Stimulated activated effector memory CD8-positive, alpha-beta T cell treated with anti-CD3 and anti-CD28 coated beads, Interleukin-12 subunit alpha, Interleukin-12 subunit beta, amount 100 ng/mL, for 72 hours (primary cell): ENCODE measurements at regions not wholly inside any gene's neighbourhood (a gene's known extent, or its start where the extent isn't known, plus 50 kb on each side); places are given as distances from the start of the nearest gene placed in this dataset.
"Not testable (repeated sequence)": the region's sequence is repeated elsewhere in the genome, so short reads cannot be mapped to it uniquely, and the experiment has no call there.

Experiments
- ATAC-seq: fragments of 150-1000 bp; cut with Tn5 transposase; 2 replicates; pipeline ENCODE4 v1.10.0; 2021
- DNase-seq, 2 donors: peaks; one replicate each; pipeline ENCODE4 v3.0.0; 2021 to 2022; ENCODE audit warnings: low spot score in 2 of 2
- H3K27ac Mint-ChIP-seq: one replicate; pipeline ENCODE4 v1.8.0; 2022; ENCODE audit warnings: mild to moderate bottlenecking, mixed read lengths
- H3K36me3 Mint-ChIP-seq: one replicate; pipeline ENCODE4 v1.8.0; 2022; ENCODE audit warnings: mild to moderate bottlenecking, mixed read lengths
- H3K4me1 Mint-ChIP-seq: one replicate; pipeline ENCODE4 v1.8.0; 2022; ENCODE audit warnings: mixed read lengths
- H3K4me3 Mint-ChIP-seq: one replicate; pipeline ENCODE4 v1.8.0; 2022; ENCODE audit warnings: mild to moderate bottlenecking, mixed read lengths
- H3K9me3 Mint-ChIP-seq: one replicate; pipeline ENCODE4 v1.8.0; 2022; ENCODE audit warnings: mixed read lengths

DNA sequence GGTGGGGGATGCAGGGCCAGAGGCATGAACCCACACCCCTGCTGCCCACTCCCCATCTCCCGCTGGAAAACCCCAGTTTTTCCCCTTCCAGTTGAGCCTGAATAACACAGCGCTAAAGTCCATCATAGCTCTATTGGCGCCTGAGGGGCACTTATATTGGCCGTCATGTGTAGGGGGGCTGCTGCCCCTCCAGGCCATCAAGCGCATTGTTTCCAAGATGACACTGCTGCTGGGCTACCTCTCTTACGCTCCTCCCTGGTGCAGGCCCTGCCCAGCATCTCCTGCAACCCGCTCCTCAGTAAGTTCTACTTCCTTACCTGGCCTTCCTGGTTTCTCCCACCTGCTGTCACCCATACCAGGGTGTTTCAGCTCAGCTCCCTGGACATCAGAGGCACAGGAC is 205.0 kb upstream of the RPL34 start:
- DNase-seq (no peak), ATAC-seq (peak; percentile 14)
- H3K27ac Mint-ChIP-seq, result no peak overlapping the region
- H3K36me3 Mint-ChIP-seq, result no peaks in the 10 kb centered on the region
- H3K9me3 Mint-ChIP-seq, result no peaks in the 10 kb centered on the region
- H3K4me3 Mint-ChIP-seq, result no peak overlapping the region
- no peaks in the 10 kb centered on the region for H3K4me1 Mint-ChIP-seq

DNA sequence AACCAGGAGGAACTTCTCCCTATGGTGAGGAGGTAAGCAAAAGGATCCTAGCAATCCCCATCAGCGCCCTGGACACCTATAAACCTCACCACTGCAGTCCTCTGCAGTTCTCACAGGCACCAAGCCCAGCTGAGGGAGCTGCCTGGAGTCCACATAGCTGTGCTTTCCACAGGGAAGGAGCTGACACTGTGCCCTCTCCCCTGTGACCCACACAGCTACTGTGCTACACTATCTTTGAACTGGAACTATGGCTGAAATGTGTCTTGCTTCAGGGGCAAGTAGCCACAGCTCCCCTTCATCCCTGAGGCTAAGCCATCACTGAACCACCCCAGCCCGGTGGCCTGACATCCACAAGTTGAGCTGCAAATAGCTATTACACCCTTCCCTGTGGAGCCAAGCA is 208.5 kb upstream of the RPL34 start:
- Mint-ChIP-seq H3K9me3 (no peaks in the 10 kb centered on the region), H3K4me3 (no peak overlapping the region), H3K27ac (no peak overlapping the region), H3K36me3 (no peaks in the 10 kb centered on the region), H3K4me1 (no peaks in the 10 kb centered on the region)
- no peak for ATAC-seq
- no peak for DNase-seq

DNA sequence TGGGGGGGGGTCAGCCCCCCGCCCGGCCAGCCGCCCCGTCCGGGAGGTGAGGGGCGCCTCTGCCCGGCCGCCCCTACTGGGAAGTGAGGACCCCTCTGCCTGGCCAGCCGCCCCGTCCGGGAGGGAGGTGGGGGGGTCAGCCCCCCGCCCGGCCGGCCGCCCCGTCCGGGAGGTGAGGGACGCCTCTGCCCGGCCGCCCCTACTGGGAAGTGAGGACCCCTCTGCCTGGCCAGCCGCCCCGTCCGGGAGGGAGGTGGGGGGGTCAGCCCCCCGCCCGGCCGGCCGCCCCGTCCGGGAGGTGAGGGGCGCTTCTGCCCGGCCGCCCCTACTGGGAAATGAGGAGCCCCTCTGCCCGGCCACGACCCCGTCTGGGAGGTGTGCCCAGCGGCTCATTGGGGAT is 210.7 kb upstream of the RPL34 start:
- ATAC-seq, H3K4me1 Mint-ChIP-seq, H3K4me3 Mint-ChIP-seq, H3K9me3 Mint-ChIP-seq, H3K36me3 Mint-ChIP-seq, H3K27ac Mint-ChIP-seq, DNase-seq: not testable (repeated sequence)

DNA sequence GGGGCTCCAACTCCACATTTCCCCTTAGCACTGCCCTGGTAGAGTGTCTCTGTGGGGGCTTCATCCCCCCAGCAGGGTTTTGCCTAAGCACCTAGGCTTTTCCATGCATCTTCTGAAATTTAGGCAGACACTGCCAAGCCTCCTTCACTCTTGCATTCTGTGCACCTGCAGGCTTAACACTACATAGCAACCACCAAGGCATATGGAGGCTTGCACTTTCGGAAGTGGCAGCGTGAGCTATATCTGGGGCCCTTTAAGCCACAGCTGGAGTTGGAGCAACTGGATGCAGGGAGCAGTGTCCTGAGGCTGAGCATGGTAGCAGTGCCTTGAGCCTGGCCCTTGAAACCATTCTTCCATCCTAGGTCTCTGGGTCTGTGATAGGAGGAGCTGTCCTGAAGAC is 214.8 kb upstream of the RPL34 start:
- ATAC-seq (no peak), DNase-seq (no peak)
- no peaks in the 10 kb centered on the region for H3K9me3 Mint-ChIP-seq
- H3K4me3 Mint-ChIP-seq, result no peak overlapping the region
- H3K27ac Mint-ChIP-seq, result no peak overlapping the region
- no peaks in the 10 kb centered on the region for H3K4me1 Mint-ChIP-seq
- no peaks in the 10 kb centered on the region for H3K36me3 Mint-ChIP-seq

DNA sequence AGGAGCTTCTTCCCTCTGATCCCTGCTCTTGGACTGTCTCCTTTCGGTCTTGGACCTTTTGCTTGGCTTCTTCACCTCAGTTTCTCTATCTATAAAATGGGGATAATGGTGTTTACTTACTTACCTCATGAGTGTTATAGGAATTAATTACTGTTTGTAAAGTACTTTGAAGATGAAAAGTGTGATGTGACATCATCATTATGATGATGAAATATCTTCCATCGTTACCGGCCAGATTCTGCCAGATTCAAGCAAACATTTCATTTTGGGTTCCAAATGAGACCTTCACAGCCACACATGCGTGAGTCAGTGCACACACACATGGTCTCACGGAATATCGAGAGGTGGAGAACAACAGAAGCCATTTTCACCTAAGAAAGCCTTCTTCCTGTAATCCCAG is 220.1 kb upstream of the RPL34 start:
- no peak for ATAC-seq
- Mint-ChIP-seq H3K36me3 (no peaks in the 10 kb centered on the region), H3K4me3 (no peak overlapping the region), H3K9me3 (no peaks in the 10 kb centered on the region), H3K4me1 (no peaks in the 10 kb centered on the region), H3K27ac (no peak overlapping the region)
- DNase-seq, result no peak

DNA sequence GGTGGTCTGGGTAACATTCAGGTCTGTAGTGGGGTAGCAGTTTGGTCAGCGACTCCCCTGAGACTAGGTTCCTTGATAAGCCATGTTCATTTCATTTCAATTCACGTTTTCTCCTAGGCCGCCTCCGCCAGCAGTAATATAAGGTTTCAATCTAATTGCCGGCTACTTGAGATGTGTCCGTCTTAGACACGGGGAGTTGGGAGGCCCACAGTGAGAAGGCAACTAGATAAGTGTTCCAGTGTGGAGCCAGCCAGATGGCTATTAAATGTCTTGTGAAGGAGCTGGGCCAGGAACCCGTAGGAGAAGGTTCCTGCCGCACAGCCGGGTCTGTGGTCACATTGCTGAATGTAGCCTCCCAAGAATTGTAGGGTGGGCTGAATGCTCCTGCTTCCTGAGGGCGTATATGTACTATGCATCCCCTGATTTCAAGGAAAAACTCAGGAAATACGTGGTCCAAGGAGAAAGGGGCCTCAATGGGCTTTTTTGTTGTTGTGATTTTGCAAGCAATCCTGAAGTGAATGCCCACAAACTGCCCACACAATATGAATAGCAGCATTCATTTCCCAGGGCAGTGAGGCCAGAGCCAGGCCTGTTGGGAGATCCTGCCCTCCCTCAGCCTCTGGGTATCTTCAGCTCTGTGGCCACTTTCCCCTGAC is 220.6 kb upstream of the RPL34 start:
- ATAC-seq (no peak), DNase-seq (no peak)
- Mint-ChIP-seq H3K27ac (no peak overlapping the region), H3K9me3 (no peaks in the 10 kb centered on the region), H3K4me1 (no peaks in the 10 kb centered on the region), H3K36me3 (no peaks in the 10 kb centered on the region), H3K4me3 (no peak overlapping the region)

DNA sequence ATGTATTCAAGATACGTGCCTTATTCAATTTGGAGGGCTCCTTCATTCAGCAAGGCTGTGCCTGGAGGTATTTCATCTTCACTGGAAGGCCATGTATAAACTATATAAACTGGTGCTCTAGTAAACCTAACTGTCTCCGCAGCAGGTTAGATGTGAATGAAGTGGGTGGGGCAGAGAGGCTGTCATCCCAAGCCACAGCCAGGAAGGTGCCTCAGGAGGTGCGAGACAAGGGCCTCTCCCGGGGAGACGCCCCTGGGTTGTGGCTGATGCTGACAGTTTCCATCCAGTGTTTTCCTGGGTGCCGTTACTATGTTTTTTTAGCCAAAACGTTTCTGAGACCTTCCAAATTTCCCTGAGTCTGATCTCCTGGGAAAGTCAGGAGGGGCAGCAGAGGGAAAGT is 221.5 kb upstream of the RPL34 start:
- no peaks in the 10 kb centered on the region for H3K9me3 Mint-ChIP-seq
- no peak overlapping the region for H3K4me3 Mint-ChIP-seq
- H3K4me1 Mint-ChIP-seq, result no peaks in the 10 kb centered on the region
- DNase-seq, result no peak
- no peak for ATAC-seq
- no peaks in the 10 kb centered on the region for H3K36me3 Mint-ChIP-seq
- no peak overlapping the region for H3K27ac Mint-ChIP-seq

DNA sequence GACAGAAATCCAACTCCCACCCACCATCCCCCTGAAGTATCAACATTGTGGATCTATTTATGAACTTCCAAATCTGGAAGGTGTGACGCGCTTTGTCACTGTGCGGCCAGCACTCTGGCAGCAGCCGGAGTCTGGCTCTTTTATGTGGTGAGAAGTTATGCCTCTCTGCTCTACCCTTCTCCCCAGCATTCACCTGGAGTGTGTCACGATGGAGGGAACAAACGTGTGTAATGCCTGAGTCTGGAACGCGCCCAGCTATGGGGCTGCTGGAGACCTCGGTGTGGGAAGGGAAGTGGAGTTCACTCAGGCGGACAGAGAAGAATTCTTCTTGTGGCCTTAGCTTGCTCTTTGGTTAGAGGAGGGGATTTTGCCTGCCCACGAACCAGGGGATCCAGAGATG is 222.1 kb upstream of the RPL34 start:
- DNase-seq (no peak), ATAC-seq (no peak)
- Mint-ChIP-seq H3K4me1 (no peaks in the 10 kb centered on the region), H3K9me3 (no peaks in the 10 kb centered on the region), H3K27ac (no peak overlapping the region), H3K36me3 (no peaks in the 10 kb centered on the region), H3K4me3 (no peak overlapping the region)

DNA sequence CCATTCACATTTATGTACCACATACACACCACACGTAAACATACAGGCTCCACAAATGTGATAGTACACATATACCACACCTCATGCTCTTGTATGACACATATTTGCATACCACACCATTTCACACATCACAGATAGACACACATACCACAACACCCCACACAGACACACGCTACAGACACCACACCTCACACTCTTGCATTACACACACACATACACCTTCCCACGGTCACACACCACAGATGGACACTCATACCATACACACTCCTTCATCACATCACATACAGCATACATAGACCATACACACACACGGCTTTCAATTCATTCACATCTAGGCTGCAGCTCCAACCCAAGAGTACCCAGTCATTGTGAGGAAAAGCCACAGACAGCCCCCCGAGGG is 222.5 kb upstream of the RPL34 start:
- Mint-ChIP-seq H3K36me3 (no peaks in the 10 kb centered on the region), H3K9me3 (no peaks in the 10 kb centered on the region), H3K4me3 (no peak overlapping the region), H3K27ac (no peak overlapping the region), H3K4me1 (no peaks in the 10 kb centered on the region)
- peak; percentile 27 for ATAC-seq
- DNase-seq, result no peak

DNA sequence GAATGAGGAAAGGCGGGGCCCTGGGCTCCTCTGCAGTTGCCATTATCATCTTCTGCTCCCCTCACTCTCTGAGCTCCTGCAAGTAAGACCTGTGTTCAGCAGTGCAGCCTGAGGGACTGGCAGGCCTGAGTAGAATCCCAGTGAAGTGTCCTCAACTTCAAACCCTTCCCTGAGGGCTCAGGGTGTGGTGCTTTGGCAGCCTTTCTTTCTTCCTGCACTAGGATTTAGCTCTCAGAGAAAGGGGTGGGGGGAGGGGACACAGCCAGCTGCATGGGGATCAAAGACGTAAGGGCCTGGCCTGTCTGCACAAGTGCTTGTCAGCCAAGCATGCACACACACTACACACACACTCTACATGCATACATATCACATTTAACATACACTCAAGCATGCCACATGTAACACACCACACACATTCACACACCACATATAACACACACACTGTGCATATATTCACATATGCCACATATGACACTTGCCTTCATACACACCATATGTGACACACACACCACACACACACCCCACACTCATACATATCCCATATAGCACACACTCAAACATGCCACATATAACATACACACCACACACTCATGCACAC is 223.4 kb upstream of the RPL34 start:
- no peak for ATAC-seq
- H3K36me3 Mint-ChIP-seq, result no peaks in the 10 kb centered on the region
- no peak for DNase-seq
- no peak overlapping the region for H3K27ac Mint-ChIP-seq
- H3K4me3 Mint-ChIP-seq, result no peak overlapping the region
- no peaks in the 10 kb centered on the region for H3K4me1 Mint-ChIP-seq
- no peaks in the 10 kb centered on the region for H3K9me3 Mint-ChIP-seq

DNA sequence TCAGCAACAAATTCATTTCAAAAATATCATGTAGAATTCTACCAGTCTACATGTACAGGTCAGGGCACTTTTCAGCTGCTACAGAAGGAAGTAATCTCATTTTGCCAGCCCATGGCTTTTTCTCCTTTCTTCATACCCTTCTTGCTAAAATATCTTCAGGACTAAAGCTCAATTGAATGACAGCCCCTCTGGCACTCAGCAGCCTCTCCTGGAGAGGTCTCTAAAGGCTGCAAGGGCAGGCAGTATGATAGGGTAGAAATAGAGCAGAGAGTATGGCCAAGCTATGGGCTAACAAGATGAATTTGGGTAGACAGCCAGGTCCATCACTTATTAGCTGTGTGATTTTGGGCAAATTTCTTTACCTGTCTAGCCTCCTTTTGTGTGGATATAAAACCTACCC is 224.6 kb upstream of the RPL34 start:
- Mint-ChIP-seq H3K27ac (no peak overlapping the region), H3K4me3 (no peak overlapping the region), H3K9me3 (no peaks in the 10 kb centered on the region), H3K4me1 (no peaks in the 10 kb centered on the region), H3K36me3 (no peaks in the 10 kb centered on the region)
- no peak for ATAC-seq
- no peak for DNase-seq

DNA sequence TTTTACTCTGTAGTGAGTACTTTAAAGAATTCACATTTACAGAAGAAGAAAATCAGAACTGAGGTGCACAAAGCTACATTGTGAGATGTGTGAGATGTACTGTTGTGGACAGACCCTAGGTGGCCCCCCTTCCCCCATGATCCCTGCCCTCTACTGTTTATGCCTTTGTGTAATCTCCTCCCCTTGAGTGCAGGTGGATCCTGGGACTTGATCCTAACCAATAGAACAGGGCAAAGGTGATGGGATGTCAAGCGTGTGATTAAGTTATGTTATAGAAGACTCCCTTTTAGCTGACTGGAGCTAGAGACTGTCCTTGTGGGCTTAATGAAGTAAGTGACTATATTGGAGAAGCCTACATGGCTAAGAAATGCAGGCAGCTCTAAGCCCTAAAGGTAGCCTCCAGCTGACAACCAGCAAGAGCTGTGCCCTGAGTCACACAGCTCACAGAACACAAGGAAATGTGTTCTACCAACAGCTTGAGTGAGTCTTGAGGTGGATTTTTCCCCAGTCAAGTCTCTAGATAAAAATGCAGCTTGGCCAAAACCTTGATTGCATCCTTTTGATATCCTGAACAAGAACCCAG is 225.2 kb upstream of the LEF1 start:
- ATAC-seq (no peak), DNase-seq (no peak)
- Mint-ChIP-seq H3K36me3 (no peaks in the 10 kb centered on the region), H3K9me3 (no peaks in the 10 kb centered on the region), H3K27ac (no peak overlapping the region), H3K4me3 (no peak overlapping the region), H3K4me1 (no peaks in the 10 kb centered on the region)

DNA sequence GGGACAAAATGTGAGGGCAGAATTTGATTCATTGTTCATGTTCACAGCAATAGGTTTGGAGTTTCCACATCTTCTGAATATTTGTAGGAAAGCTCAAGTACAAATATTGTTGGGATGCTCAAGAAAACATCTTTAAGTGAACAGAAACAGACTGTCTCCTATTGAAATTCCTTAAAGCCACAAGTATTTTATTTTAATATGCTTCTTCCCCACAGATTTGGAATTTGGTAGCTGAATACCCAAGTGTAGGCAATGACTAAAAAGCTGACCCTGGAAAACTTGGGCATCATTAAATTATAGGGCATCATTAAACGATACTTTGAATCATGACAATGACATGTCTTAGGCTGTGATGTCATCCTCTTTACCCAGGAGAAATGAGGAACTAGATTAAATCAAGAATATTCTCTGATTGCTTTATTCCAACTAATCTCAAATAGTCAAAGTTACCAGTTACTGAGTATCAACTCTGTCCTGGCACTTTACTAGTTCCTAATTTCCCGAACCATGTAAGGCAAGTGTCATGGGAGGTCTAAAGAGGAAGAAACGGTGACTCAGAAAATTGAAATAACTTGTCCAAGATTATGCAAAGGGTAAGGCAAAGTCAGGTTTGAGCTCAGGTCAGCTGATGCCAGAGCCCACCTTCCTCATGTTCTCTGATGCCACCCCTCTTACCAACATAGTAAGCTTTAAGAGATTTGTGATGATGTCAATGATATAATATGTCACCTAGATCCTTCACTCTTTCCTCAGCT is 223.1 kb upstream of the LEF1 start:
- H3K4me1 Mint-ChIP-seq, result no peaks in the 10 kb centered on the region

DNA sequence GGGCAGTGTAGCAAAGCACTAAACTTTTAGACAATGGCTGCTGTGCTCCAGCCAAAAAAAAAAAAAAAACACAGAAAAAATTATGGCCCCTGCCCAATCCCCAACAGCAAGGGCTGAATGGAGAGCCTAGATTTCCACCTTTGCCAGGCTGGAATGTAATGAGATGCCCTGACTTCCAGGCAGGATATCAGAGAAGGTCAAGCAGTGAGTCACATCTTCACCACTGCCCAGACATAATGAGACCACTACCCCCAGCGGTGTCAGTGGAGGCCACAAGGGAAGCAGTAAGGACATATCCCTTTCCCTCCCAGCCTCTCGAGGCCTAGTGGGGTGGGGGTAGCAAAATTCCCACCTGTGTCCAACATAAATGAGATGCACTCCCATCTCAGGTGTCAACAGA is 216.3 kb upstream of the LEF1 start:
- Mint-ChIP-seq H3K9me3 (no peaks in the 10 kb centered on the region), H3K4me1 (no peaks in the 10 kb centered on the region), H3K36me3 (no peaks in the 10 kb centered on the region), H3K27ac (no peak overlapping the region), H3K4me3 (no peak overlapping the region)
- ATAC-seq, result no peak
- no peak for DNase-seq

More for the DNA sequence above, 223.1 kb upstream of the LEF1 start:
- DNase-seq (no peak), ATAC-seq (no peak)
- Mint-ChIP-seq H3K4me3 (no peak overlapping the region), H3K9me3 (no peaks in the 10 kb centered on the region), H3K36me3 (no peaks in the 10 kb centered on the region), H3K27ac (no peak overlapping the region)

DNA sequence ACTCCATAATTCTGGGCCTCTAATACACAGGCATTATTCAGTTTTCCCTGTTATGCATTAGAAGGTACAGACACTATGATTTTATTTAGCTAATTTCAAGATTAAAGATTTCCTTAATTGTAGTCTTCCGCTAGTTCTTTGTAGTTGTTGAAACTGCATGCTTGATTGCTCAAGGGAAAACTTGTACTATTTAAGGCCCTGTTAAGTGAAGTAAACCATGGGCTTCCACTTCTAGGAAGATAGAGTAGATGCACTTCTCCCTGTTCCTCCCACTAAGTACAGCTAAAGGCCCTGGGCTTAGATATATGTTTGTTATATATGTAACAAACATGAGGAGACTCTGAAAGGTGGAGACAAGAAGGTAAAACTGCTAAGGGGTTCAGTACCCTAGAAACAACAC is 215.8 kb upstream of the LEF1 start:
- Mint-ChIP-seq H3K9me3 (no peaks in the 10 kb centered on the region), H3K4me3 (no peak overlapping the region), H3K4me1 (no peaks in the 10 kb centered on the region), H3K27ac (no peak overlapping the region), H3K36me3 (no peaks in the 10 kb centered on the region)
- DNase-seq (no peak), ATAC-seq (no peak)

DNA sequence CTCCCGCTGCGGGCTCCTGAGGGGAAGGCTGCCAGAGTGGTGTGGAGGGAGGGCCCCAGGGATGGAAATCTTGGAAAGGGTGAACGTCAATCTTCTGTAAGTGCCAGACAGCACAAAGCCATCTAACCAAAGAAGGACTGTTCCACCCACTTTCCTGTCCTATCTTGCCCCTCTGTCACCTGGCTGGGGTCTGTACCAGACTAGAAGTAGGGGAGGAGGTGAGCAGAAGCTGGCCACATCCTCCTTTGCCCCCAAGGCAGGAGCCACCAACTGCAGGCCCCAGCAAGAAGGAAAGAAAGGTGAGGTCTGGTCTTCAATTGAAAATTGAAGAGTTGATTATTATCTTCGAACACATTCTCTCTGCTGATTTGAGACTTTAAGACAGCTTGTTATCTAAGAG is 214.4 kb upstream of the LEF1 start:
- H3K4me1 Mint-ChIP-seq, result no peaks in the 10 kb centered on the region
- DNase-seq, result no peak
- ATAC-seq, result no peak
- H3K4me3 Mint-ChIP-seq, result no peak overlapping the region
- H3K27ac Mint-ChIP-seq, result no peak overlapping the region
- H3K36me3 Mint-ChIP-seq, result no peaks in the 10 kb centered on the region
- H3K9me3 Mint-ChIP-seq, result no peaks in the 10 kb centered on the region
